GM21528 (cell line): ENCODE measurements at regions not wholly inside any gene's neighbourhood (a gene's known extent, or its start where the extent isn't known, plus 50 kb on each side); places are given as distances from the start of the nearest gene placed in this dataset.
"Not testable (repeated sequence)": the region's sequence is repeated elsewhere in the genome, so short reads cannot be mapped to it uniquely, and the experiment has no call there.

ENCODE experiments used
- ATAC-seq: cut with Tn5 transposase; IDR thresholded peaks from one replicate; pipeline ENCODE4 v1.9.1; 2021; ENCODE audit warnings: mild to moderate bottlenecking, moderate library complexity; ENCODE audit not compliant: unreplicated experiment, low FRiP score

DNA sequence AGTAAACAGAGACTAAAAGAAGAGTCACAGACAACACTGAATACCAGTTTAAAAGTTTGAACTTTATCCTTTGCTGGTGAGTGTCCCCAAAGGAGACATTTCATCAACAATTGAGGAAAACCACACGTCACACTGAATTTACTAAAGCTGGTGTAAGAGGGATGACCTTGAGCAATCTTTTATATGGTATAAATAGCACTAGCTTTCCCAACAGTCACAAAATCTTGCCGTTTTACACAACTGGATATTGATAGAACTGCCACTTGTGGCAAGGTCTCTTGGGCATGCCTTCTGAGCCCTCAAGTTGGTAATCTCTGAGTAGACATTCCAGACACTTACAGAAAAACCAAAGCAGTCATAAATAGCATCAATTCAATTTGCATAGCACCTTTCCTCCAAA lies 311.5 kb upstream of the TARS1 start:
- ATAC-seq = no peak

DNA sequence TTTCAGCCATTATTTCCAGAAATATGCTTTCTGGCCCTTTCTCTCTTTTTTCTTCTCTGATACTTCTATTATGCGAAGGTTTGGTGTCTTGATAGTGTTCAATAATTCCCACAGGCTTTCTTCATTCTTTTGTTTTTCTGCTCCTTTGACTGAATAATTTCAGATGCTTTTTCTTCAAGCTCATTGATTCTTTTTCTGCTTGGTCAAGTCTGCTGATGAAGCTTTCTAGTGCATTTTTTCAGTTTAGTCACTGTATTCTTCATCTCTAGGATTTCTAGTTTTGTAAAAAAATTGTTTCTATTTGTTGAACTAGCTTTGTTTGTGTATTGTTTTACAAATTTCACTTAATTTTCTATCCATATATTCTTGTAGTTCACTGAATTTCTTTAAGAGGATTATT lies 304.0 kb upstream of the TARS1 start:
- ATAC-seq = no peak

DNA sequence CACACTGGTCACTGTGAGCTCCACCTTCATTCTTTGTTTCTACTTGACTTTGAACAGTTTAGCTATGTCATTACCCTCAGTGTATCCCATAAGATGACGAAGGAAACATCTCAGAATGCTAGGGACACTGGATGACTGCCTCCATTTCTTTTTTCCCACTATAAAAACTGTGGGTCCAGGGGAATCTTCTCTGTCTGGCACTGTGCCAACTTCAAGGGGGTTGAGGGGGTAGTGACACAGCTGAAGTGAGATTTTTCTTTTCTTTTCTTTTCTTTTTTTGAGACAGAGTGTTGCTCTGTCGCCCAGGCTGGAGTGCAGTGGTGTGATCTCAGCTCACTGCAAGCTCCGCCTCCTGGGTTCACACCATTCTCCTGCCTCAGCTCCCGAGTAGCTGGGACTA lies 302.6 kb upstream of the TARS1 start:
- not testable (repeated sequence) for ATAC-seq

DNA sequence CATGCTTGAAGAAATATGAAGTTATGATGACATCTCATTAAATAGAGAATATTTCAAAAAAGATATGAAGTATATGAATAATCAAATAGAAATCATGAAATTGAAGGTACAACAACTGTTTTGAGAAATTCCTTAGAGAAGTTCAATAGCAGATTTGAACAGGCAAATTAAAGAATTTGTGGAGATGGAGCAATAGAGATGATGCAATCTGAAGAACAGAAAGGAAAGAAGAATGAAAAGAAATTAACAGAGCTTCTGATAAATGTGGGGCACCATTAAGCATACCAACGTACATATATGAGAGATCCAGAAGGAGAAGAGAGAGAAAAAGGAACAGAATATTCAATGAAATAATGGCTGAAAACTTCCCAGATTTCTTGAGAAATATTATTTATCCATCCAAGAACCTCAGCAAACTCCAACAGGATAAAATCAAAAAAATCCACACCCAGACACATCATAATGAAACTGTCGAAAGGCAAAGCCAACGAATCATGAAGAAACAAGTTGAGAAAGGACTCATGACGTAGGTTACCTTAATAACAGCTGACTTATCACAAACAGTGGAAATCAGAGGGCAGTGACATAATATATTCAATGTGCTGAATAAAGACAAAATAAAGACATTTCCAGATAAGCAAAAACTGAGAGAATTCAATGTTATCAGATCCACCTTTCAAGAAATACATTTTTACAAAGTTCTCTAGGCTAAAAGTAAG lies 297.2 kb upstream of the TARS1 start:
- no peak for ATAC-seq

DNA sequence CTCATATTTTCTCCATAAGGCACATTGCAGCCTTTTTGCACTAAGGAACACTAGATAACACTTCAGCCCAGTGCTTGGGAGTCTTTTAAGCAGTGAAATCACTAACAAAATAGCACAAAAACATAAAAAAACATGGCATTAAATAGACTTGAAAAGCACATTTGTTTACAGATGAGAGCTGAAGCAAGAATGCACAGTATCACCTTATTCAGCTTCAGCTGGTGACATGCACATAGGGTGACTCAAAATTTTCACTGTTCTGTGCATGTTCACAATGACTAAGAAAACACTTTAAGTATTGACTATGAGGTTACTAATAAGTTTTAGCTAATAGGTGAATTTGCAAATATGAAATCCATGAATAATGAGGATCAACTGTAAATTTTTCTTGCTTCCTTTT lies 293.9 kb upstream of the TARS1 start:
- ATAC-seq = no peak

DNA sequence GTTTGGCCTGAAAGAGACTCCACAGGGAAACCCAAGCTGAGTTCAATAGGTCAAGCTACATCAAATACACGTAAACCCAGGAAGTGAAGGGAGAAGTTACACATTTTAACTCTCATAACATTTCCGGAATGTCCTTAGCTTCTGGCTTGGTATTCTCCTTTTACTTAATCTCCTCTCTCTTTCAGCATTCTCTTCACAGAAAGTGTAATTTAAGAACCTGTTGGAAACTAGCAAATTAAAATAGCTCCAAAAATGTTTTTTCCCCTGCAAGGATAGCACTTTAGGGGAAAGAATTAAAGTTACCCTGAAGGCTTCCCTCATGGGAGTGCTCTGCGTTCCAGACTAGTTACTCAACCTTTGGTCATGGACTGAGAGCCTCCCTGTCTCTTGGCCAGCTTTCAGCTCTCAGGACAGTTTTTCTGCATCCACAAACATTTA lies 292.7 kb upstream of the TARS1 start:
- no peak for ATAC-seq

DNA sequence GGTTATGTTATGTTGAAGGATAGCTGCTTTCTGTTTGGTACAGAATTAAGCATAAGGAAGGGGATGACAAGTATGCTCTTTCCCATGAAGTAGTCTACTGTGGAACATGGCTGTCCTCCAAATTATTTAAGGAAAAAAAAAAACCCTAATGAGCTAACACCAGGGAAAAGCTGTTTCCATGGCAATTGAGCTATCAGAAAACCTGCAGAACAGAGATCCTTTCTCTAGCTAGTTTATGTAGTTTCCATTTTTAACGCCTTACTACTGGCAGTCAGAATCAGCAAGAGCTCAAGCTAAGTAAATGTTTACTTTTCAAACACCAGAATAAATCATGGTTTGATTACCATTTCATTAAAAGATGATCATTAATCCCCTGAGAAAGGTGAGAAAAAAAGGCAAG lies 287.4 kb upstream of the TARS1 start:
- no peak for ATAC-seq

DNA sequence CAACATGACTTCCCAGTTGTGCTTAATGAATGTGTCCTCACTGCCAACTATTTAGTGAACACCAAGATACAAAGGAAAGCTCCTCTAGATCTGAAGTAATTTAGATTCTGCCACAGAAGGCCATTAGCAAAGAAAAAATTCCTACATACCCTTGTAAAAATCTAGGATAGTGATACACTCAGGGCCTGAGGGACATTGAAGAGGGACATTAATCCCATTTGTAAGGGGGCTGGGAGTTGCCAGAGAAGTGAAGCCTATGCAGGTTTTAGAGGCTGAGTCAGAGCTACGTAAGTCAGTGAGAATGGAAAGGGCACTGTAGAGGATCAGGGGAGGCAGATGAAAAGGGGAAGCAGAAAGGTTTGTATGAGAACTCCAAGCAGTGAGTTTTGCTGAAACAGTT lies 286.9 kb upstream of the TARS1 start:
- ATAC-seq = no peak

DNA sequence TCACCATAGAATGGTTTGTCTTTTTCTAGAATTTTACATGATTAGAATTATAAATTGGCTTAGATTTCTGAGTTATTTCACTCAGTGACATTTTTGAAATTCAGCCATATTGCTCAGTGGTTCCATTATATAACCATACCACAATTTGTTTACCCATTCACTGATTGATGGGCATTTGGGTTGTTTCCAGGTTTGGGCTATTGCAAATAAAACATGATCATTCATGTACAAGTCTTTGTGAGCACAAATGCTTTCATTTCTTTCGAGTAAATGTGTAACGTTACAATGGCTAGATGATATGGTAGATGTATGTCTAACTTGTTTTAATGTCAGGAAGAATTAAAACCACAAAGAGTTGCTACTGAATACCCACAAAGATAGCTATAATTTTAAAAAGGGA lies 279.9 kb upstream of the TARS1 start:
- ATAC-seq = no peak

DNA sequence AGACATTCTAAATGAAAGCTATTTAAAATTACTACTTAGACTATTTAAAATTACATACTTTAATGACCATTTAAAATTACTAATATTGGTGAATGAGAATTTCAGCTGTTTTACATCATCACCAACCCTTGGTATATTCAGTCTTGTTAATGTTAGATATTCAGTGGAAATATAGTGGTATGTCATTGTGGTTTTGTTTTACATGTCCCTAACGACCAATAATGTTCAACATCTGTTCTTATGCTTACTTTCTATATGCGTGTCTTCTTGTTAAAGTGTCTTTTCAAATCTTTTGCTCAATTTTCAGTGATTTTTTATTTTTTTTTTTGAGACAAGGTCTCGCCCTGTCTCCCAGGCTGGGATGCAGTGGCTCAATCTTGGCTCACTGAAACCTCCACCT lies 279.3 kb upstream of the TARS1 start:
- ATAC-seq = no peak

DNA sequence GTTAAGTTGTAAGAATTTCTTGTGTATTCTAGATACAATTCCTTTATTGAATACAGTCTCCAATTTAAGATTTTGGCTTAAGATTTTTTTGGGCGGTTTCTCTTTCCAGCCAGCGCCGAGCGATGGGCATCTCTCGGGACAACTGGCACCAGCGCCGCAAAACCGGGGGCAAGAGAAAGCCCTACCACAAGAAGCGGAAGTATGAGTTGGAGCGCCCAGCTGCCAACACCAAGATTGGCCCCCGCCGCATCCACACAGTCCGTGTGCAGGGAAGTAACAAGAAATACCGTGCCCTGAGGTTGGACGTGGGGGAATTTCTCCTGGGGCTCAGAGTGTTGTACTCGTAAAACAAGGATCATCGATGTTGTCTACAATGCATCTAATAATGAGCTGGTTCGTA lies 278.7 kb upstream of the TARS1 start:
- no peak for ATAC-seq

DNA sequence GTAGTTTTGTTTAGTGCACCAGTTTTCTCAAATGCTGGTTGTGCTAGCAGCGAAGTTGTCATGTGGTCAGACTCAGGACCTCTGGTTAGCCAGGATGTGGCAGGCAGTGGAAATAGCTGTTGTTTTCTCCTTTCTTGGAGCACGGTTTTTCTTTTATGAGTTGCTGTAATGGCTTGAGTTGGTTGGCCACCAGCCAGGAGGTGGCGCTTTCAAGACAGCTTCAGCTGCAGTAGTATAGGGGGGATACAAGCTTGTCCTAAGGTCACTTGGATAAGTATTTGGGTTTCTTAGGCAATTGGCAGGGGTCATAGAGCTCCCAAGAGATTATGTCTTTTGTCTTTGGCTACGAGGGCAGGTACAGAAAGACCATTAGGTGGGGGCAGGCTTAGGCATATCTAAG lies 274.2 kb upstream of the TARS1 start:
- no peak for ATAC-seq

DNA sequence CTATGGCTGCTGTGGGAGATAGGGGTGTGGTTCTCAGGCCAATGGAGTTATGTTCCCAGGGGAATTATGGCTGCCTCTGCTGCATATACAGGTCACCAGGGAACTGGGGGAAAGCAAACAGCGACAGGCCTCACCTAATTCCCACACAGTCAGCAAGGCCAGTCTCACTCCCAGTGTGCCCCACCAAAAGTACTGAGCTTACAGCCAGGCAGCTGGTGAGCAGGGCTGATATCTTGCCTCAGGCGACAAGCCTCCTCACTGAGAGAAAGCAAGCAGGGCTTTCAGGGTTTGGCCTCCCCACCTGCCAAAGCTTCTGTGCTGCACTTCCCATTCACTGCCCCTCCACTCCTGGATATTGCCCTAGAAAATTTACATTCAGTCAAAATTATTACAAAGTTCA lies 273.8 kb upstream of the TARS1 start:
- no peak for ATAC-seq

DNA sequence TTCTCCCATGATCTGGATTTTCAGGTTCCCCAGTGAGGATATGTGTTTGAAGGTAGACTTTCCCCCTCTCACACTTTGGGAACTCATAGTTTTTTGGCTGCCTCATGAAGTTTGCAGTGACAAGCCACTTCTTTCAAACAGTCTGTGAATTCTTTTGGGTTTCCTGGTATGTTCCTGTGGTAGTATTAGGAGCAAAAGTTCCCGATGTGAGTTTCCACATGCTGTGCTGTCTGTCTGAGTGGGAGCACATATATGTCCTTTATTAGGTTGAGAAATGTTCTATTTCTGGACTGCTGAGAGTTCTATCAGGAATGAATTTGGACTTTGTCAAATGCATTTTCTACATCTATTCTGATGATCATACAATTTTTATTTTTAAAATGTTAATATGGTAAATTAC lies 273.2 kb upstream of the TARS1 start:
- no peak for ATAC-seq

DNA sequence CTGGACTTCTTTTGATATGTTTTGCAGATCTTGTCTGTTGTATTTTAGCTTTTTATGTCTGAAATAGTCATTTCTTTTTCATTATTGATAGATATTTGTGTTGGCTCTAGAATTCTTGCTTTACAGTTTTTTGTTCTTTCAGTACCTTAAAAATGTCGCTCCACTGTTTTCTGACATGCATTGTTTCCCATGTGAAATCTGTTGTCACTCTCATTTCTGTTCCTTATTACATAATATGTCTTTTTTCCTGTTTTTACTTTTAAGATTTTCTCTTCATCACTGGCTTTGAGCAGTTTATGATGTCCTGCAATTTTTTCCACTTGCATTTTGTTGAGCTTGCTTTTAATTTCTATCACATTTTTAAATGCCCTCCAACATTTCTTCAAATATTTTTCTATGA lies 270.4 kb upstream of the TARS1 start:
- ATAC-seq = no peak

DNA sequence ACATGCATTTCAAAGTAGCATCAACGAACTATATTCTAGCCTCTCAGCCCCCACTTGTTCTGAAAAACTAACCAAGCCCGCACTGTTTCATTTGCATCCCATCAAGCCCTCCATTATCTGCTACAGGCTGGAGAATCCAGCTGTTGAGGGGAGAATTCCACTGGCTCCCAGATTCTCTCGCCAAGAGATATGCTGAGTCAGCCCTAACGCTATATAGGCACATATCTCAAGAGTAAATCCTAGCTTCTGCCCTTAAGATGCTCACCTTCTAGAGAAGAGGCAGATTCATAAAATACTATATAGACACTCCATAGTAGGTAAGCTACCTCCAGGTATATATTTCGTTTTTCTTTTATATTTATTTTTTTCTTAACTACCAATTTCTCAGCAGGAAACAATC lies 266.4 kb upstream of the TARS1 start:
- no peak for ATAC-seq

DNA sequence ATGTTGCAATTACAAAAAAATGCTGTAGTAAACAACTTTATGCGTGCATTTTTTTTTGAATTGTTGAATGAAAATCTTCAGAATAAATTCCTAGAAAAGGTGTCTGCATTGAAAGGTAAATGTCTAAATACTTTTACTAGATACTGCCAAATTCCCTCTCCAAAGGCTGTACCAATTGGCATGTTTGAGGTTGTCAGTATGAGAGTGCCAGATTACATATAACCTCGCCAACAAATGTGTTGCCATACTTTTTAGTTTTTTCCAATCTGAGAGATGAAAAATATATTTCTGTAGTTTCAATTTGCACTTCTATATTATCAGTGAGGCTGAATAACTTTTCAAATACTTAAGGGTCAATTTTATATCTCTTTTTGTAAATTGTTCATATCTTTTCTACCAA lies 261.5 kb upstream of the TARS1 start:
- ATAC-seq = no peak

DNA sequence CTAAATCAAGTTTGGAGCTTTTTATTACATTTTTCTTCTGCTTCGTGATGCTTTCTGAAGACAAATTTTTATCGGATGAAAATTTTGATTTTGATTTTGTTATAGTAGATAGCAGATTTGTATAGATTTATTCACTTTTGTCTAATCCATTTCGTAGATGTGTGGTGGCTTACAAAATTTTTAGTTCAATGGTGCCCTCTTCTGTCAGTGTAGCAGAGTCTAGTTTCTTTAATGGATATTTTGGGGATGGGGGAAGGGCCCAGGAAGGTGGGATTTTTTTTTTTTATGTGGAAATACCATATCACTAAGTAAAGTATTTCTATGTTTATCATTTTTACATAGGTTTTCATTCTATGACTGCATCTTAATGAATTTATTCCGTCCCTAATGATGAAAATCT lies 259.9 kb upstream of the TARS1 start:
- no peak for ATAC-seq

DNA sequence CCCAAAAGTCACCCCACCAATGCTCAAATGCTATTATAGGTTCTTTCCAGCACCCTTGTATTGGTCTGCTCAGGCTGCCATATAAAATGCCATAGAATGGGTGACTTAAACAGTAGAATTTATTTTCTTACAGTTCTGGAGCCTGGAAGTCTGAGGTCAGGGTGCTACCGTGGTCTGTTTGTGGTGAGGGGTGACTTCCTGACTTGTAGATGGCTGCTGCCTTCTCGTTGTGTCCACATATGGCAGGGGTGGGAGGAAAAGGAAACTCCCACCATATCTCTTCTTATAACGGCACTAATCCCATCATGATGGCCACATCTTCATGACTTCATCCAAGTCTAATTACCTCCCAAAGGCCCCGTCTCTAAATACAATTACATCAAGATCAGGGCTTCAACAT lies 257.8 kb upstream of the TARS1 start:
- ATAC-seq = no peak

DNA sequence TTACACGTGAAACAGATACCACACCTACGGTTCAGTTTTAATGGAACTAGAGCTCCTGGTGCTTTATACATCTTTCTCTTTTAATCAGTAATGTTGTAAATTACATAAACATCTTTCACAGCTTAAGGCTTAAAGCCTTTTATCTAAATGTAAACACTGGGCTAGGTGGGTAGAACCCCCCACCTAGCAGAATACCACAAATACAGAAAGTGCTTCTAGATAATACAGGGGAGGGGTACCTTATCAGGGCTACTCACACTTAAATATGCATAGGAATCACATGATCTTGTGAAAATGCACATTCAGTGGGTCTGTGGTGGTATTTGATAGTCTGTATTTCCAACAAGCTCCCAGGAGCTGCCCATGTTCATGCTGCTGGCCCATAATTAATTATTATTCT lies 256.4 kb upstream of the TARS1 start:
- ATAC-seq = no peak

DNA sequence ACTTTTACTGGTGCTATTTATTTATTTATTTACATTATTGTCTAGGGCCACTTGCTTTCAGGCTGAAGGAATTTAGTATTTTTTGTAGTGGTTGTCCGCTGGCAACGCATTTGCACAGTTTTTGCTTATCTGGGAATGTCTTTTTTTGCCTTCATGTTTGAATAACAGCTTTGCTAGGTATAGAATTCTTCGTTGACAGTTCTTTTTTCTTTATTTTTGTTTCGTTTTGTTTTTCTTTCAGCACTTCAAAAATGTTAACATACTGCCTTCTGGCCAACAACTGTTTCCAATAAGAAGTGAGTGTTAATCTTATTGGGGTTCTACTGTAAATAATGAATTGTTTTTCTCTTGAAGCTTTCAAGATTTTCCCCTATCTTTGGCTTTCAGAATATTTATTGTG lies 252.7 kb upstream of the TARS1 start:
- ATAC-seq = no peak

DNA sequence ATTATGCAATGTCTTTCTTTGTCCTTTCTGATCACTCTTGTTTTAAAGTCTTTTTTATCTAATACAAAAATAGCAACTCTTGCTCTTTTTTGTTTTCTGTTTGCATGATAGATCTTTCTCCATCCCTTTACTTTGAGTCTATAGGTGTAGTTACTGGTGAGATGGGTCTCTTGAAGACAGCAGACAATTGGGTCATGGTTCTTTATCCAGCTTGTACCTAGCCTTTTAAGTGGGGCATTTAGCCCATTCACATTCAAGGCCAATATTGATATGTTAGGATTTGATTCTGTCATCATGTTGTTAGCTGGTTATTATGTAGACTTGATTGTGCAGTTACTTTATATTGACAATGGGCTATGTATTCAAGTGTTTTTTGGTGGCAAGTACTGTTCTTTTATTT lies 245.9 kb upstream of the TARS1 start:
- no peak for ATAC-seq
